ENCODE measurements at regions not wholly inside any gene's neighbourhood (a gene's known extent, or its start where the extent isn't known, plus 50 kb on each side); places are given as distances from the start of the nearest gene placed in this dataset.
"Not testable (repeated sequence)": the region's sequence is repeated elsewhere in the genome, so short reads cannot be mapped to it uniquely, and the experiment has no call there.

GRCh38 chr1:88517499-88517898, 166.6 kb upstream of the PKN2 start:
- TF ChIP-seq CTCF (IDR thresholded peaks at IDR 0.05; ENCODE audit: low read length); EZH2 (optimal IDR thresholded peaks at IDR 0.05; ENCODE audit: low read depth, low read length): not testable (repeated sequence)
